ENCODE measurements at regions not wholly inside any gene's neighbourhood (a gene's known extent, or its start where the extent isn't known, plus 50 kb on each side); places are given as distances from the start of the nearest gene placed in this dataset.

- DNase-seq (ENCODE audit: low spot score) = no peak
- in situ Hi-C loops (cut with MboI; ENCODE audit: low sequenced_read_pairs, unreplicated experiment) = no loop called here
- TF ChIP-seq, protein P1, sequence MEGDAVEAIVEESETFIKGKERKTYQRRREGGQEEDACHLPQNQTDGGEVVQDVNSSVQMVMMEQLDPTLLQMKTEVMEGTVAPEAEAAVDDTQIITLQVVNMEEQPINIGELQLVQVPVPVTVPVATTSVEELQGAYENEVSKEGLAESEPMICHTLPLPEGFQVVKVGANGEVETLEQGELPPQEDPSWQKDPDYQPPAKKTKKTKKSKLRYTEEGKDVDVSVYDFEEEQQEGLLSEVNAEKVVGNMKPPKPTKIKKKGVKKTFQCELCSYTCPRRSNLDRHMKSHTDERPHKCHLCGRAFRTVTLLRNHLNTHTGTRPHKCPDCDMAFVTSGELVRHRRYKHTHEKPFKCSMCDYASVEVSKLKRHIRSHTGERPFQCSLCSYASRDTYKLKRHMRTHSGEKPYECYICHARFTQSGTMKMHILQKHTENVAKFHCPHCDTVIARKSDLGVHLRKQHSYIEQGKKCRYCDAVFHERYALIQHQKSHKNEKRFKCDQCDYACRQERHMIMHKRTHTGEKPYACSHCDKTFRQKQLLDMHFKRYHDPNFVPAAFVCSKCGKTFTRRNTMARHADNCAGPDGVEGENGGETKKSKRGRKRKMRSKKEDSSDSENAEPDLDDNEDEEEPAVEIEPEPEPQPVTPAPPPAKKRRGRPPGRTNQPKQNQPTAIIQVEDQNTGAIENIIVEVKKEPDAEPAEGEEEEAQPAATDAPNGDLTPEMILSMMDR (IDR thresholded peaks at IDR 0.05; ENCODE audit: borderline replicate concordance, control extremely low read depth, extremely low read depth, insufficient read depth, missing control alignments) = no peak
These were observed 340.7 kb upstream of the KCNH8 start for GRCh38 chr3:18807593-18807992.

DNA sequence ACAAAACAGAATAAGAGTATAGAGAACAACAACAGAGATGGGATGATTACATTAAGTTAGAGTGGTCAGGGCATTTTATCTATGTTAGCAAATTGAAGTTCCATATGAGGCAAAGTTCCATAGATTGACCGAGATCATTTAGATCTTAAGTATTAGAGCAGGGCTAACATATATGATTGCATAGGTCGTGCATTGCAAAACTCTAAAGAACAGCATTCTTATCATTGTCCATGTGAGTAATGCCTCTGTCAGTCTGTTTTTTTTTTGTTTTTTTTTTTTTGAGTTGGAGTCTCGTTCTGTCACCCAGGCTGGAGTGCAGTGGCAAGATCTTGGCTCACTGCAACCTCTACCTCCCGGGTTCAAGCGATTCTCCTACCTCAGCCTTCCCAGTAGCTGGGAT, 341.7 kb upstream of the KCNH8 start:
- TF ChIP-seq, protein P1 (IDR thresholded peaks at IDR 0.05; ENCODE audit: borderline replicate concordance, control extremely low read depth, extremely low read depth, insufficient read depth, missing control alignments) = no peak
- no peak for DNase-seq (ENCODE audit: low spot score)
- in situ Hi-C loops (cut with MboI; ENCODE audit: low sequenced_read_pairs, unreplicated experiment) = no loop called here

DNA sequence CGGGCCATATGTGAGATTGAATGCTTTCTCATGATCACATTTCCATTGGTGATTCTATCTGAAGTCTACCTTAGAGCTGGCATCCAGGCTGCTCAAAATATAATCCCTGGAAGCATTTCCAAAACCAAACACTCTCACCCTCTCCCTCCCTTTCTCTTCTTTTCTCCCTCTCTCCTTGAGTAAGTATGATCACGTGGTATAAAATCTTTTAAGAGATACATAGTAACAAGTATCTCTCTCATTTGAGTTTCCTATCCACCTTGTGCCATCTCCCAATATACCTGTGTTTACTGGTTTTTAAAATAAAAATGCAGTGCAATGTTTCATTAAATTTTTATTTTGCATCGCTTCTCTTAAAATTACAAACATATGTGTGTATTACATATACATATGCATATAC, 350.9 kb upstream of the KCNH8 start:
- no peak for DNase-seq (ENCODE audit: low spot score)
- TF ChIP-seq, protein P1 (IDR thresholded peaks at IDR 0.05; ENCODE audit: borderline replicate concordance, control extremely low read depth, extremely low read depth, insufficient read depth, missing control alignments) = no peak
- in situ Hi-C loops (cut with MboI; ENCODE audit: low sequenced_read_pairs, unreplicated experiment) = no loop called here

DNA sequence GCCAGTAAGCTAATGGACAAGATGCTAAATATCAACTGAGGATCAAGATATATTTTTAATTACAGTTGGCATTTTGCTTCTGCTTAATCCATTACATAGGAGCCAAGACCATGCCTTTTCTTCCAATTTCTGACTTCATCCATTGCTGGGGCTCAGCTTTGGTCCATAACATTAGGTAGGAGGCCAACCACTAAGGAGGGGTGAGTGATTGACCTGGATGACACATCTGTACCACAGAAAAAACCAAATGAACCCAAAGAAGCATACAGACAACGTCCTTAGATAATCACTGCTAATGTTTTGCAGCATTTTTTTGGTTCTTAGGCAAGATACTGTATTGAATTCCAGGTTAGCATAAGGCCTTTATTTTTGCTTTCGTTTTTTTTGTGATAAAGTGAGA, 353.2 kb upstream of the KCNH8 start:
- TF ChIP-seq, protein P1 (IDR thresholded peaks at IDR 0.05; ENCODE audit: borderline replicate concordance, control extremely low read depth, extremely low read depth, insufficient read depth, missing control alignments) = no peak
- in situ Hi-C loops (cut with MboI; ENCODE audit: low sequenced_read_pairs, unreplicated experiment) = no loop called here
- no peak for DNase-seq (ENCODE audit: low spot score)

GRCh38 chr3:18791752-18792151, 356.6 kb upstream of the KCNH8 start:
- no peak for DNase-seq (ENCODE audit: low spot score)
- in situ Hi-C loops (cut with MboI; ENCODE audit: low sequenced_read_pairs, unreplicated experiment) = no loop called here
- TF ChIP-seq, protein P1 (IDR thresholded peaks at IDR 0.05; ENCODE audit: borderline replicate concordance, control extremely low read depth, extremely low read depth, insufficient read depth, missing control alignments) = no peak

DNA sequence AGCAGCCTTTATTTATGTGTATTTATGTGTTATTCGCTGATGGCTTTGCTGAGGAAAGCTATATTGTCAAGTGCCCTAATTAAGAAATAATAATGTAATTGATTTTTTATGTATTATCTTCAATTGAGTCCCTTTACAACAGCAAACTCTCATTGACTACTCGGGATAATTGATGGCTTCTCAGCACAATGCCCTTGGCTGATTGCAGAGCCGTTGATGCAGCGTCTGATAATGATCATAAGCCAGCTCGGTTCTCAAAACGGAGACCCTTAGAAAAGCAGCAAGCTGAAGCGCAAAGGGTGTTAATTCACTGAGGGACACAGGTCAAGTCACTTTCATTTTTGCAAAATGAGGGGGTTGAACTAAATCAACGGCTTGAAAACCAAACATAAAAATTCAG, 357.1 kb upstream of the KCNH8 start:
- DNase-seq (ENCODE audit: low spot score) = no peak
- in situ Hi-C loops (cut with MboI; ENCODE audit: low sequenced_read_pairs, unreplicated experiment) = no loop called here
- TF ChIP-seq, protein P1 (IDR thresholded peaks at IDR 0.05; ENCODE audit: borderline replicate concordance, control extremely low read depth, extremely low read depth, insufficient read depth, missing control alignments) = no peak

GRCh38 chr3:18790384-18790783, 357.9 kb upstream of the KCNH8 start:
- in situ Hi-C loops (cut with MboI; ENCODE audit: low sequenced_read_pairs, unreplicated experiment) = no loop called here
- TF ChIP-seq, protein P1 (IDR thresholded peaks at IDR 0.05; ENCODE audit: borderline replicate concordance, control extremely low read depth, extremely low read depth, insufficient read depth, missing control alignments) = no peak
- no peak for DNase-seq (ENCODE audit: low spot score)

Measured in GM13976 (cell line).